SU-DHL-6 (cell line): ENCODE measurements at regions not wholly inside any gene's neighbourhood (a gene's known extent, or its start where the extent isn't known, plus 50 kb on each side); places are given as distances from the start of the nearest gene placed in this dataset.

Source experiments
- EZH2phosphoT487 ChIP-seq: fragments of 200-600 bp; sonication (generic), shearing (Covaris generic); conservative IDR thresholded peaks from 2 replicates; pipeline ENCODE4 v1.6.1; 2018; ENCODE audit warnings: mild to moderate bottlenecking, antibody characterized with exemption, low read length, moderate library complexity, mixed read lengths
- TF ChIP-seq, protein P1 (sequence below): fragments of 200-600 bp; sonication (generic); IDR thresholded peaks from one replicate; pipeline ENCODE4 v1.5.1; 2017; ENCODE audit warnings: antibody characterized with exemption, mild to moderate bottlenecking, low read length, moderate library complexity; ENCODE audit not compliant: insufficient read depth, poor library complexity, severe bottlenecking

DNA sequence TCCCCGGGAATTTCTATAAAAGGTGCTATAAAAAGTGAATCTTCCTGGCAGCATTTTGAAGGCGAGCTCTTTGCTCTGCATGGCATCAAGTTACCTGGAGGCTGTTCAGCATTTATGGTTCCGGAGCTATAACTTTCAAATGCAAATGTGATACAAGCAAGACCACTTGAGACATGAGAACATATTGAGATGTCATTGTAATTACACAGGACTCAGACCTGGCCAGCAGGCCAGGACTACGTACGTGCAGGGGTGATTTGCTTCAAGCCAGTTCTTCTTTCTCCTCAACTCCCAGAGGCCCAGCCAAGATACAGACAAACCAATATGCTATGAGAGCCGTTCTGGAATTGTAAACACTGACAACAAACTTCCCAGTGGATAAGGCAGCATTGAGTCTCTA is 227.4 kb upstream of the FAT3 start:
- TF ChIP-seq, protein P1, sequence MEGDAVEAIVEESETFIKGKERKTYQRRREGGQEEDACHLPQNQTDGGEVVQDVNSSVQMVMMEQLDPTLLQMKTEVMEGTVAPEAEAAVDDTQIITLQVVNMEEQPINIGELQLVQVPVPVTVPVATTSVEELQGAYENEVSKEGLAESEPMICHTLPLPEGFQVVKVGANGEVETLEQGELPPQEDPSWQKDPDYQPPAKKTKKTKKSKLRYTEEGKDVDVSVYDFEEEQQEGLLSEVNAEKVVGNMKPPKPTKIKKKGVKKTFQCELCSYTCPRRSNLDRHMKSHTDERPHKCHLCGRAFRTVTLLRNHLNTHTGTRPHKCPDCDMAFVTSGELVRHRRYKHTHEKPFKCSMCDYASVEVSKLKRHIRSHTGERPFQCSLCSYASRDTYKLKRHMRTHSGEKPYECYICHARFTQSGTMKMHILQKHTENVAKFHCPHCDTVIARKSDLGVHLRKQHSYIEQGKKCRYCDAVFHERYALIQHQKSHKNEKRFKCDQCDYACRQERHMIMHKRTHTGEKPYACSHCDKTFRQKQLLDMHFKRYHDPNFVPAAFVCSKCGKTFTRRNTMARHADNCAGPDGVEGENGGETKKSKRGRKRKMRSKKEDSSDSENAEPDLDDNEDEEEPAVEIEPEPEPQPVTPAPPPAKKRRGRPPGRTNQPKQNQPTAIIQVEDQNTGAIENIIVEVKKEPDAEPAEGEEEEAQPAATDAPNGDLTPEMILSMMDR: no peak
- no peak for TF ChIP-seq EZH2phosphoT487
